DND-41 (cell line): ENCODE measurements at regions not wholly inside any gene's neighbourhood (a gene's known extent, or its start where the extent isn't known, plus 50 kb on each side); places are given as distances from the start of the nearest gene placed in this dataset.

Experiments
- ATAC-seq: fragments of 200-7000 bp; cut with Tn5 transposase; 3 replicates; pipeline ENCODE4 v1.9.1; 2021; ENCODE audit warnings: low read depth; ENCODE audit not compliant: insufficient read depth
- DNase-seq: peaks from one replicate; pipeline ENCODE4 v3.0.0-alpha.2; 2020
- H2AFZ ChIP-seq: 2 replicates; pipeline ENCODE4 v1.6.0; 2012; ENCODE audit warnings: low read depth, low read length
- H3K27ac ChIP-seq: 2 replicates; pipeline ENCODE4 v1.5.1; 2012; ENCODE audit warnings: low read length, inconsistent platforms
- H3K27me3 ChIP-seq: fragments of 200-600 bp; sonication (generic); 2 replicates; pipeline ENCODE4 v1.6.0; 2012; ENCODE audit warnings: low read length, mild to moderate bottlenecking, inconsistent platforms; ENCODE audit not compliant: insufficient read depth, poor library complexity
- H3K36me3 ChIP-seq: 2 replicates; pipeline ENCODE4 v1.5.1; 2012; ENCODE audit warnings: low read length, inconsistent platforms; ENCODE audit not compliant: insufficient read depth
- H3K4me1 ChIP-seq: 2 replicates; pipeline ENCODE4 v1.5.1; 2012; ENCODE audit warnings: mild to moderate bottlenecking, low read length; ENCODE audit not compliant: insufficient read depth
- H3K4me2 ChIP-seq: 2 replicates; pipeline ENCODE4 v1.6.0; 2012; ENCODE audit warnings: mild to moderate bottlenecking, moderate library complexity, low read length, inconsistent platforms; ENCODE audit not compliant: insufficient read depth
- H3K4me3 ChIP-seq, 2 experiments: fragments of 200-600 bp in 1 of 2; shearing (Covaris generic) in 1 of 2; 2 replicates each; pipeline ENCODE4 v1.5.1; 2012 to 2016; ENCODE audit warnings: inconsistent platforms in 2 of 2, low read length in 2 of 2, mild to moderate bottlenecking in 2 of 2, low read depth in 1 of 2, moderate library complexity in 1 of 2
- H3K79me2 ChIP-seq: 2 replicates; pipeline ENCODE4 v1.6.0; 2012; ENCODE audit warnings: low read length, inconsistent platforms; ENCODE audit not compliant: insufficient read depth
- H3K9ac ChIP-seq: 2 replicates; pipeline ENCODE4 v1.6.0; 2012; ENCODE audit warnings: low read depth, mild to moderate bottlenecking, inconsistent platforms, low read length, moderate library complexity
- H3K9me3 ChIP-seq: 2 replicates; pipeline ENCODE4 v1.5.1; 2012; ENCODE audit warnings: low read length, moderate library complexity, mild to moderate bottlenecking, inconsistent platforms; ENCODE audit not compliant: insufficient read depth, severe bottlenecking
- H4K20me1 ChIP-seq: 2 replicates; pipeline ENCODE4 v1.6.0; 2012; ENCODE audit warnings: low read length; ENCODE audit not compliant: insufficient read depth
- CTCF ChIP-seq: IDR thresholded peaks from 2 replicates; pipeline ENCODE4 v1.5.1; 2012; ENCODE audit warnings: borderline replicate concordance, low read length, moderate library complexity, mild to moderate bottlenecking; ENCODE audit not compliant: poor library complexity, severe bottlenecking; ENCODE audit errors: extremely low read depth
- EZH2 ChIP-seq: IDR thresholded peaks from 3 replicates; pipeline ENCODE4 v1.6.1; 2012; ENCODE audit warnings: borderline replicate concordance, low read depth, mild to moderate bottlenecking, moderate library complexity, low read length, inconsistent platforms; ENCODE audit not compliant: severe bottlenecking

GRCh38 chrX:98111684-98112083 is 1228.0 kb downstream of the RPA4 start:
- no peaks in the 10 kb centered on the region for H3K36me3 ChIP-seq
- H3K27ac ChIP-seq = no peak overlapping the region
- no peak overlapping the region for H2AFZ ChIP-seq
- TF ChIP-seq CTCF (no peak), EZH2 (no peak)
- no peak overlapping the region for H3K9ac ChIP-seq
- no peaks in the 10 kb centered on the region for H4K20me1 ChIP-seq
- H3K4me2 ChIP-seq = no peak overlapping the region
- no peak overlapping the region for H3K4me3 ChIP-seq
- no peaks in the 10 kb centered on the region for H3K9me3 ChIP-seq
- ATAC-seq (no peak), DNase-seq (no peak)
- H3K27me3 ChIP-seq = no peaks in the 10 kb centered on the region
- H3K4me1 ChIP-seq = no peaks in the 10 kb centered on the region
- H3K79me2 ChIP-seq = no peaks in the 10 kb centered on the region

DNA sequence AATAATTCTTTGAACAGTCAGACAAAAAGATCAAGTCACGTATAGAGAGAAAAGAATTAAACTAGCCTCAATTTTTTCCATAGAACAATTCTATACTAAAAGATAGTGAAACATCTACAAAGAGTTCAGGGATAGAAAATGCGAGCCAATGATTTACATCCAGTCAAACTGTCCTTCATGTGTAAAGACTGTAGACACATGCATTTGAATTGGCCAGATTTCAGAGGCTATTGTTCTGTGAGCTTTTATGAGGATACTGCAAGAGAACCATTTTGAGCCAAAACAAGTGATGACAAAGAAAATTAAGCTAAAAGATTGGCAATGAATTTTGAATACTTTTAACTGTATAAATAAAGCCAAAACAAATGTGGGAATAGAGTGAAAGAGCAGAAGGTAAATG is 1230.3 kb downstream of the RPA4 start:
- Histone ChIP-seq H4K20me1 (no peaks in the 10 kb centered on the region), H3K79me2 (no peaks in the 10 kb centered on the region), H3K27me3 (no peaks in the 10 kb centered on the region), H3K4me3 (no peak overlapping the region), H3K4me2 (no peak overlapping the region), H3K36me3 (no peaks in the 10 kb centered on the region), H3K4me1 (no peaks in the 10 kb centered on the region), H3K9ac (no peak overlapping the region), H3K9me3 (no peaks in the 10 kb centered on the region), H3K27ac (no peak overlapping the region), H2AFZ (no peak overlapping the region)
- DNase-seq (no peak), ATAC-seq (no peak)
- TF ChIP-seq CTCF (no peak), EZH2 (no peak)

DNA sequence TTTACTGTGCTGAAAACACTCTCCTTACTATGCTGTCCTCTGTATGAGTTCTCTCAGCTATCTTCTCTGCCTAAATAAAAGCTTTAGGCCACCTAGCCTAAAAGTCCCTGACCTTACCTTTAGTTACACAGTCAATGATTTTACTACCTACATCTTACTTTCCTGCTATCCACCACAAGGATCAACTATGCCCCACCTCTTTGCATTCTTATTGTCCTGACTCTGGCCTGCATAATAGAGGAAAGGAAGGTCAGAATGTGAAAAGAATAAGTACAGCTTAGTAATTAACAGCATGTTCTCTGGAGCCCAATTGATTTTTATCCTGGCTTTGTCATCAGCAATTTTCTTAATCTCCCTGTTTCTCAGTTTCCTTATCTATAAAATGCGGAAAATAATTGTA is 1257.8 kb downstream of the RPA4 start:
- Histone ChIP-seq H3K4me3 (no peak overlapping the region), H3K4me2 (no peak overlapping the region), H3K36me3 (no peaks in the 10 kb centered on the region), H3K4me1 (no peaks in the 10 kb centered on the region), H4K20me1 (no peaks in the 10 kb centered on the region), H3K9ac (no peak overlapping the region), H3K79me2 (no peaks in the 10 kb centered on the region), H2AFZ (no peak overlapping the region), H3K27me3 (no peaks in the 10 kb centered on the region), H3K9me3 (no peaks in the 10 kb centered on the region), H3K27ac (no peak overlapping the region)
- ATAC-seq (no peak), DNase-seq (no peak)
- TF ChIP-seq CTCF = no peak
- TF ChIP-seq EZH2 = no peak

GRCh38 chrX:98191003-98191402 is 1307.3 kb downstream of the RPA4 start:
- TF ChIP-seq EZH2 (no peak), CTCF (no peak)
- no peaks in the 10 kb centered on the region for H4K20me1 ChIP-seq
- H2AFZ ChIP-seq = no peak overlapping the region
- H3K27me3 ChIP-seq = no peaks in the 10 kb centered on the region
- no peak overlapping the region for H3K27ac ChIP-seq
- no peaks in the 10 kb centered on the region for H3K79me2 ChIP-seq
- ATAC-seq (no peak), DNase-seq (no peak)
- H3K9me3 ChIP-seq = no peaks in the 10 kb centered on the region
- no peak overlapping the region for H3K4me2 ChIP-seq
- no peaks in the 10 kb centered on the region for H3K4me1 ChIP-seq
- no peak overlapping the region for H3K9ac ChIP-seq
- no peaks in the 10 kb centered on the region for H3K36me3 ChIP-seq
- no peak overlapping the region for H3K4me3 ChIP-seq
